Vagina (tissue), 2 donors: ENCODE measurements at regions not wholly inside any gene's neighbourhood (a gene's known extent, or its start where the extent isn't known, plus 50 kb on each side); places are given as distances from the start of the nearest gene placed in this dataset.

ENCODE experiments used
- POLR2A ChIP-seq, 2 donors: fragments of 450-650 bp; IDR thresholded peaks; one replicate each; pipeline ENCODE4 v1.6.1; 2017; ENCODE audit warnings: antibody characterized with exemption in 2 of 2, mild to moderate bottlenecking in 2 of 2, moderate library complexity in 2 of 2
- POLR2AphosphoS5 ChIP-seq, 2 donors: sonication (generic); formaldehyde crosslinking; IDR thresholded peaks; one replicate each; pipeline ENCODE4 v1.9.0; 2017; ENCODE audit warnings: antibody characterized with exemption in 2 of 2, mild to moderate bottlenecking in 2 of 2, low read depth in 1 of 2; ENCODE audit not compliant: insufficient read depth in 1 of 2
- TF ChIP-seq, protein P1 (sequence below), 3 experiments: fragments of 450-650 bp in 2 of 3; fragments of 200-600 bp in 1 of 3; sonication (generic) in 1 of 3; IDR thresholded peaks; one replicate each; pipeline ENCODE4 v1.5.1; 2017 to 2019; ENCODE audit warnings: antibody characterized with exemption in 3 of 3, mild to moderate bottlenecking in 2 of 3, moderate library complexity in 2 of 3

DNA sequence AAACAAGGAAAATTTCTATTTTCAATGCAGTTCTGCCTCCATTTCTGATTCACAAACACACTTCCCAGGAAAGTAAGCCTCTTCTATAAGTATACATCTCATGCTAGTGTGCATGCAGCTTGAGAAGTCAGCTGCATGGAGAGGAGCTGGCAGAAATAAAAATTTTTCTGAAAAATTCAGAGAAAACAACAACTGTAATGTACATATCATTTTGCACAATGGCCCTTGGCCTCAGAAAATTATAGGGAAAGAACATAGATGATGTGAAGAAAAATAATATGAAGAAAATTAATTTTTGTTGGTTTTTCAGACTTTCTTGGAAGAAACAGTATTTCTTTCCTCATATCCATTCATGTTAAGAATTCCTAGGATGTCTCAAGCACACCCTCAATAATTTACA, 277.8 kb upstream of the ADRA1B start:
- TF ChIP-seq POLR2AphosphoS5 (IDR thresholded peaks at IDR 0.05; ENCODE audit: insufficient read depth in 1 of 2, low read depth in 1 of 2) (no peak), POLR2A (IDR thresholded peaks at IDR 0.05) (no peak)
- TF ChIP-seq, protein P1, sequence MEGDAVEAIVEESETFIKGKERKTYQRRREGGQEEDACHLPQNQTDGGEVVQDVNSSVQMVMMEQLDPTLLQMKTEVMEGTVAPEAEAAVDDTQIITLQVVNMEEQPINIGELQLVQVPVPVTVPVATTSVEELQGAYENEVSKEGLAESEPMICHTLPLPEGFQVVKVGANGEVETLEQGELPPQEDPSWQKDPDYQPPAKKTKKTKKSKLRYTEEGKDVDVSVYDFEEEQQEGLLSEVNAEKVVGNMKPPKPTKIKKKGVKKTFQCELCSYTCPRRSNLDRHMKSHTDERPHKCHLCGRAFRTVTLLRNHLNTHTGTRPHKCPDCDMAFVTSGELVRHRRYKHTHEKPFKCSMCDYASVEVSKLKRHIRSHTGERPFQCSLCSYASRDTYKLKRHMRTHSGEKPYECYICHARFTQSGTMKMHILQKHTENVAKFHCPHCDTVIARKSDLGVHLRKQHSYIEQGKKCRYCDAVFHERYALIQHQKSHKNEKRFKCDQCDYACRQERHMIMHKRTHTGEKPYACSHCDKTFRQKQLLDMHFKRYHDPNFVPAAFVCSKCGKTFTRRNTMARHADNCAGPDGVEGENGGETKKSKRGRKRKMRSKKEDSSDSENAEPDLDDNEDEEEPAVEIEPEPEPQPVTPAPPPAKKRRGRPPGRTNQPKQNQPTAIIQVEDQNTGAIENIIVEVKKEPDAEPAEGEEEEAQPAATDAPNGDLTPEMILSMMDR (IDR thresholded peaks at IDR 0.05): no peak
